ENCODE measurements at regions not wholly inside any gene's neighbourhood (a gene's known extent, or its start where the extent isn't known, plus 50 kb on each side); places are given as distances from the start of the nearest gene placed in this dataset.
"Not testable (repeated sequence)": the region's sequence is repeated elsewhere in the genome, so short reads cannot be mapped to it uniquely, and the experiment has no call there.

DNA sequence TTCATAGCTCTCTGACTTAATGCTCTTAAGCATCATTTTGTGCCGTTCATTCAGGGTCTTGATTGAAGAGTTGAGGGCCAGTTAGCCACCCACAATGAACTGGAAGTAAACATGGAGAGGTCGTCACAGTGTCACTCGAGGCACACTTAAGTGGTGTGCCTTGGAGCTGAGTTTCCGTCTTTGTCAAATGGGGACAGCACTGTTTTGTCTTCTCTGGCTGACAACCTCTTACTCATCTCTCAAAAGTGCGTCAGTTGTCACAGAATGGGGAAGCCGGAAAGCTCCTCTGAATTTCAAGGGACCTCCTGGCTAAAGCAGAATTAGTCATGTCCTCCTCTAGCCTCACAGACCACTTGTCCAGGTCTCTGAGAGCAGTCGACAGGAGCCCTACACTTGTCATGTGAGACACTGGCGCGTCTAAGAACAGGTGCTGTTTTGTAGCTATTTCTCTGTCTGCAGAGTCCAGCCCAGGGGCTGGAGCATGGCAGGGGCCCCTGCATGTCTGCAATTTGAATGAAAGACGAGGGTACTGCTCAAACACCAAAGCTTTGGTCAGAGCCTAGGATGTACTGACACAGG, 231.5 kb downstream of the NPIPA7 start:
- CTCF ChIA-PET, POLR2A ChIA-PET: not testable (repeated sequence)

DNA sequence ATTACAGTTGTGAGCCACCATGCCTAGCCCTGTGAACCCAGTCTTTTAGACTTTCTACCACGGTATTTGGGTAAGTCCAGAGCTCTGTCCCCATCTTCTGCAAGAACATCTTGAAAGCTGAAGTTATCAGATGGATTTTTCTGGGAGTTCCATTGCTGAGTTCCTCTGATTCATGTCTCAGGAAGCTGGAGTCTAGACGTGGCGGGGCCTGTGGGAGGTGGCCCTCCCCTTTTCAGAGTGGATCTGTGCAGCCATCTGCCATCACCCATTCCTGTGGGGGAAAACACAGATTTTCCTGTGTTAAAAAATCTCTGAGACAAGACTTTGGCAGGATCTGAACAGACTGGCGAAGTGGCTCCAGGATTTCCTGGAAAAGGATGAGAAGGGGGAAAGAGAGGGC, 234.3 kb downstream of the NPIPA7 start:
- POLR2A ChIA-PET: not testable (repeated sequence)

DNA sequence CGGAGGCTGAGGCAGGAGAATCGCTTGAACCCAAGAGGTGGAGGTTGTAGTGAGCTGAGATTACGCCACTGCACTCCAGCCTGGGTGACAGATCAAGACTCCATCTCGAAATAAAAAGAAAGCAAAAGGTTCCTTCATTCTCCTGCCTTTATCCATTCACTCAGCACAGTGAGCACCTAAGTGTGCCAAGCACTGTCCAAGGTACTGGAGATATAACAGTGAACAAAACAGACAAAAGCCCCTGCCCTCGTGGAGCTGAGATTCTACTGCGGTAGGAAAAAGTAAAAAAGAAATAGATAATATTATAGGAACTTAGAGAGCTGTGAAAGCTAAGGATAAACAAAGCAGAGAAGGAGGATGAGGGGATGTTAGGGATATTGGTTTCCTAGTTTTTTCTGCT, 235.5 kb downstream of the NPIPA7 start:
- CTCF ChIA-PET, POLR2A ChIA-PET: not testable (repeated sequence)

More for the DNA sequence above, 234.3 kb downstream of the NPIPA7 start:
- CTCF ChIA-PET: not testable (repeated sequence)

DNA sequence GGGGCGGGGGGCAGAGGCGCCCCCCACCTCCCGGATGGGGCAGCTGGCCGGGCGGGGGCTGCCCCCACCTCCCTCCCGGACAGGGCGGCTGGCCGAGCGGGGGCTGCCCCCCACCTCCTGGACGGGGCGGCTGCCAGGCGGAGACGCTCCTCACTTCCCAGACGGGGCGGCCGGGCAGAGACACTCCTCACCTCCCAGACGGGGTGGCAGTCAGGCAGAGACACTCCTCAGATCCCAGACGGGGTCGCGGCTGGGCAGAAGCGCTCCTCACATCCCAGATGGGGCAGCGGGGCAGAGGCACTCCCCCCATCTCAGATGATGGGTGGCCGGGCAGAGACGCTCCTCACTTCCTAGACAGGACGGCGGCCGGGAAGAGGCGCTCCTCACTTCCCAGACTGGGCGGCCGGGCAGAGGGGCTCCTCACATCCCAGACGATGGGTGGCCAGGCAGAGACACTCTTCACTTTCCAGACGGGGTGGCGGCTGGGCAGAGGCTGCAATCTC, 240.1 kb downstream of the NPIPA7 start:
- POLR2A ChIA-PET, CTCF ChIA-PET: not testable (repeated sequence)

DNA sequence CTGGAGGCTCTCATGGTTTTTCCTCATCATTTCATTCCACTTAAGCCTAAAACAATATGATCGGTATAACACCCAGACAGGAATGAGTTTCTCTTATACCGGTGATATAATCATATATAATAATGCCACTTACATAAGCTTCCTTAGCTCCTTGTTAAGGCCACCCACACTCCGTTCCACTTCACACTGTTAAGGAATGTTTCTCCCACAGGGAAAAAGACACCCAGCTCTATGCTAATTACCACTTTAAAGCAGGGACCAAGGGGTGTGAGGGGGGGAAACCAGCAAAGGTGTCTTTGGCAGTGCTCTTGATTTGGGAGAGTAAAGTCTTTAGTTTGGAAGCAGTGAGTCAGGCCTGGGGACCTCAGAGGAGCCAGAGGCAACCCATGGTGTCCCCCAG, 245.4 kb downstream of the NPIPA7 start:
- CTCF ChIA-PET, POLR2A ChIA-PET: not testable (repeated sequence)

DNA sequence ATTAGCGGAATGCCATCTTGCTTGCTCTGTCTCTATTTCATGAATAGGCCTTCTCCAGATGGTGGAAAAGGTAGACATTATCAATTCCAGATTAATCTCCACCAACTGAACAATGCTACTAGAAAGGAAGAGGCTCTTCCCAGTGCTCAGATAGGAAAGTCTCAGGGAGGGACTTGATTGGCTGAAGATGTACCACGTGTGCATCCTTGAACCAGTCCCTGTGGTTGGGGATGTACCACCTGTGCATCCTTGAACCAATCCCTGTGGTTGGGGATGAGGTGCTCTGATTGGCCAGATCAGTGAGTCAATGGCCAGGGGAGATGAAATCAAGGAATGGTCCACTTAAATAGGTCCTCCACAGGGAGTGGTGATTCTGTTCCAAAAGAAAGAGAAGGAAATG, 246.2 kb downstream of the NPIPA7 start:
- CTCF ChIA-PET: not testable (repeated sequence)

DNA sequence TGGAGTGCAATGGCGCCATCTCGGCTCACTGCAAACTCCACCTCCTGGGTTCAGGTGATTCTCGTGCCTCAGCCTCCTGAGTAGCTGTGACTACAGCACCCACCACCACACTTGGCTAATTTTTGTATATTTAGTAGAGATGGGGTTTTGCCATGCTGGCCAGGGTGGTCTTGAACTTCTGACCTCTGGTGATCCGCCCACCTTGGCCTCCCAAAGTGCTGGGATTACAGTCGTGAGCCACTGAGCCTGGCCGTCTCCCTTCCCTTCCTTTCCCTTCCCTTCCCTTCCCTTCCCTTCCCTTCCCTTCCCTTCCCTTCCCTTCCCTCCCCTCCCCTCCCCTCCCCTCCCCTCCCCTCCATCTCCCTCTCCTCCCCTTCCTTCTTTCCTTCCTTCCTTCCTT, 248.9 kb downstream of the NPIPA7 start:
- POLR2A ChIA-PET, CTCF ChIA-PET: not testable (repeated sequence)

More for the DNA sequence above, 246.2 kb downstream of the NPIPA7 start:
- POLR2A ChIA-PET: not testable (repeated sequence)

DNA sequence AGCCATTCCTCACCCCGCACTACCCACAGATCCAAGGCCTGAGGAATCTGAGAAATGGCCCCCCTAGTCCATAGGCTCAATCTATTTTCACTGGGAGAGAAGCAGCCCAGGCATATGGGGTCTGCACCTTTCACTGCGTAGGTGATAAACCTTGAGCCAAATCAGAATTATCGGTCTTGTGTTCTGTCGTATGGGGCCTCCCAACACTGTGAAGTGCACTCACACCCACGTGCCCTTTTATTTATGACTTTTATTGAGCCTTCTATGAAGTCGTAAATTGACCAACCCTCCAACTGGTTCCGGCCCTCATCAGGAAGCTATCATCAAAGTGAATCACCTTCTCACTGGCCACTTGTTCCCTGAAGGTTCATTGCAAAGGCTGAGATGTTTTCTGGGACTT, 259.3 kb downstream of the NPIPA7 start:
- POLR2A ChIA-PET, CTCF ChIA-PET: not testable (repeated sequence)

DNA sequence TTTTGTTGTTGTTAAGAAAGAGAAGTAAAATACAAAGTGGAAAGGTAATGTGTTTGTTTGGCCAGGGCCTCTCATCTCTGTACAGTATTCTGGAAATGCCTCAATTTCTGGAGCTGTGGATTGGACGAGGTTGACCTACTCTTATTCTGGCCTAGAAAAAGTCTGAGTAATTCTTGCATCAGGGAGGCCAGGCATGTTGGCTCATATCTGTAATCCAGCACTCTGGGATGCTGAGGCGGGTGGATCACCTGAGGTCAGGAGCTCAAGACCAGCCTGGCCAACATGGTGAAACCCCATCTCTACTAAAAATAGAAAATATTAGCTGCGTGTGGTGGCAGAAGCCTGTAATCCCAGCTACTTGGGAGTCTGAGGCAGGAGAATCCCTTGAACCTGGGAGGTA, 259.8 kb downstream of the NPIPA7 start:
- CTCF ChIA-PET, POLR2A ChIA-PET: not testable (repeated sequence)

DNA sequence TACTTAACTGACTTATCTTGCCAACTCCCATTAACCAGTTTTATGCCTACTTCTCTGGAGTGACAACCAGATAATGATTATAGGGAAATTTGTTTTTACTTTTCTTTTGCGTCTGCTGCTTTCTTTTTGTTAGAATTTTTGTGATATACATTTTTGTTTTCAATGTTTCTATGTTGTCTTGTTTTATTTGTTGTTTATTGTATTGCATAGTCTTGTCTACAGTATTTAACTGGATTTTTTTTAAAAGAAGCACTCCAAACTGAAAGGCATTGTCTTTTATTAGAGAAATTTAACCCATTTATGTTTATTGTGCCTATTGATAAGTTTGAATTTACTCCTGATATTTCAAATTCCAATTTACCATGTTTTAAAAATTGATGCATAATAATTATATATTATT, 264.9 kb downstream of the NPIPA7 start:
- POLR2A ChIA-PET, CTCF ChIA-PET: not testable (repeated sequence)

DNA sequence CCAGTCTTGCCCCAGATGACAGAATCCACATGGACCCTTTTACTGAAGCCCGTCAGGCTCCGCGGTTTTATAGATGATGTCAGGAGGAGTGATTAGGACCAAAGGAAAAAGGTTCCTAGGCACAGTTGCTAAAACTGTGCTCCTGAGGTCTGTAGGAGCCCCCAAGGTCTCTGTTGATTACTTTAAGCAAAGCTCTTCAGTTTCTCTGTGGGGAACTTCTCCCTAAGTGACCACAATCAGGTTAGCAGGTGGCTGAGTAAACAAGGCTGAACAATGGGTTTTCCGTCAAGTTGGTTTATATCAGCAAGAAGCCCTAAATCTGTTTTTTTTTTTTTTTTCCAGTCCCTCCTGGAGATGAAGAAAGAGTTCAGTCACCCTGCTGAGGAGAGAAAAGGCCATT, 269.1 kb downstream of the NPIPA7 start:
- POLR2A ChIA-PET, CTCF ChIA-PET: not testable (repeated sequence)

DNA sequence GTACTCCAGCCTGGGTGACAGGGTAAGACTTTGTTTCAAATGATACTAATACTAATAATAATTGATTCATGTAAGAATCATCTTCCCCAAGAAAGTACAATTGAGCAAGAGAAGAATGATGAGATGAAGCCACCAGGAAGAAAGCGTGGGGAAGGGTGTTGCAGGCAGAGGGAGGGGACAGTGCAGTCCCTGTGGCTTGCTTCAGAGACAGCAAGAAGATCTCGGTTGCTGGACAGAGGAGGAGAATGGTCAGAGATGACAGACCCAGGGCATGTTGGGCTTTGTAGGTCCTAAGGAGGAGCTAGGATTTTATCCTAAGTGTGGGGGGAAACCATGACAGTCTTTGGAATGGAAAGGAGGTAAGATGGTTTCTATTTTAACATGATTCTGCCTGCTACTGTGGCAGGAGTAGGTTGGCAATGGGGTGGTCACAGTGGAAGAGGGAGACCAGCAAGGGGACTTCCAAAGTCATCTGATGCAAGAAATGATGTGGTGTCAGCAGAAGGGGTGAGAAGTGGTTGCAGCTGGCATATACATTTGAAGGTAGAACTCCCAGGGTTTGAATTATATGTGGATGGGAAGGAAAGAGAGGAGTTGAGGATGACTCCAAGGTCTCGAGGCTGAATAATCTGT, 293.4 kb downstream of the NPIPA7 start:
- CTCF ChIA-PET, POLR2A ChIA-PET: not testable (repeated sequence)

DNA sequence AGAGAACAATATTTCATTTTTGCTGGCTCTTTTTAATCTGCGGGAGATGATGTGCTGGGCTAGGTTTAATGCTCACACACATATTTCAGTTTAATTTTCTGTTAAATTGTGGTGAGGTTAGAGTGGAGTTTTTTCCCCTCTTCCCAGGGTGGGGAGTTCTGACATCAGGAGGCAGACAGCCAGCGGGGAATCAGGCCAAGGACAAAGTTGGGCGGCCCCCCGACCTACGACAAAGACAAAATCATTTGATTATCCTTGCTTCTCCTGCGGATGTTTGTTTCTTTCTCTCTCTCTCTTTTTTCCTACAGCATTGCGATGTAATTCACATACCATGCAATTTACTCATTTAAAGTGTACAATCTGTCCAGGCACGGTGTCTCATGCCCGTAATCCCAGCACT, 295.9 kb downstream of the NPIPA7 start:
- CTCF ChIA-PET, POLR2A ChIA-PET: not testable (repeated sequence)

DNA sequence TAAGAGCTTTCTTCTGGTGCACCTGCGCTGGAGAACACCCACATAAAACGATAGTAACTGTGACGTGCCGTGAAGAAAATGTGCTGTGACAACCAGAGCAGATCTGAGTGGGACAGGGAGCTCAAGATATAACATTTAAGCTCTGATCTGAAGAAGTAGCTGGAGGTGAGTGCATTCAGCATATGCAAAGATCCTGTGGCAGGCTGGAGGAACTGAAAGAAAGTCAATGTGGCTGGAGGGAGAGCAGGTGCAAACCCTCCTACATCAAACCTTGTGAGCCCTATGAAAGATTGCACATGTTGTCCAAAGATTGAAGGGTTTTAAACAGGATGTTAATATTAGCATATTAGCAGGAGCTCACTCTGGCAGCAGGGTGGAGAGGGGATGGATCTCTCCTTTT, 342.9 kb downstream of the NPIPA7 start:
- CTCF ChIA-PET, POLR2A ChIA-PET: not testable (repeated sequence)

DNA sequence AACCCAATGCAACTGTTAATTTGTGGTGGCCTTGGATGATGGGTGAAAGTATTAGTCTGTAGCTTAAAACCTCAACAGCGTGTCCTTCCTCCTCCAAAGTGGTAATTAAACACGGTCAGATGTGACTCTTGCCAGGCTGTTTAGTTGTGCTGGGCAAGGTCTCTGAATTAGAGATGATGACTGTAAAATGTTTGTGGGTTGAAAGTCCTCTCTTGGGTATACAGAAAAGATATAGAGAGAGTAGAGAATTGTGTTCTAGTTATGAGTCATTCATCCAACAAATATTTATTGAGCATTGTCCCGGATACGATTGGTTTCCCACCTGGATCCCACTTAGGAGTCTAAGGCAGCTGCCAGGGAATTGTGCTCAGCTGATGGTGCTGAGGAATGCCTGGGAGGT, 343.7 kb downstream of the NPIPA7 start:
- POLR2A ChIA-PET, CTCF ChIA-PET: not testable (repeated sequence)

DNA sequence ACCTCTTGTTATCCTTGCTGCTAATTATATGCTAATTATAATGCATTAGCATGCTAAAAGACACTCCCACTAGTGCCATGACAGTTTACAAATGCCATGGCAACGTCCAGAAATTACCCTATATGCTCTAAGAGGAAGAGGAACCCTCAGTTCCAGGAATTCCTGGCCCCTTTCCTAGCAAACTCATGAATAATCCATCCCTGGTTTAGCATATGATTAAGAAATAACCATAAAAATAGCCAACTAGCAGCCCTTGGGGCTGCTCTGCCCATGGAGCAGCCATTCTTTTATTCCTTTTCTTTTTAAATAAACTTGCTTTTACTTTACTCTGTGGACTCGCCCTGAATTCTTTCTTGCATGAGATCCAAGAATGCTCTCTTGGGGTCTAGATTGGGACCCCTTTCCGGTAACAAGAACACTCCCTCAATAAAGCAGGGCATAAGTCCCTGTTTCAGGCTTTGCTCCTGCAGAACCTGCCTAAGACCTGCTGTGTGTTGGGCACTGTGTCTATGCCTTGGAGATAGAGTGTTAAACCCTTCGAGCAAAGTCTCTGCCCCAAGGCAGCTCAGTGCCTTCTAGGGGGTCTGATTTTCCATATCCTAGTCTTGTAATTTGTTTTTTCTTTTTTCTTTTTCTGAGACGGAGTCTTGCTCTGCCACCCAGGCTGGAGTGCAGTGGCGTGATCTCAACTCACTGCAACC, 345.0 kb downstream of the NPIPA7 start:
- POLR2A ChIA-PET, CTCF ChIA-PET: not testable (repeated sequence)

DNA sequence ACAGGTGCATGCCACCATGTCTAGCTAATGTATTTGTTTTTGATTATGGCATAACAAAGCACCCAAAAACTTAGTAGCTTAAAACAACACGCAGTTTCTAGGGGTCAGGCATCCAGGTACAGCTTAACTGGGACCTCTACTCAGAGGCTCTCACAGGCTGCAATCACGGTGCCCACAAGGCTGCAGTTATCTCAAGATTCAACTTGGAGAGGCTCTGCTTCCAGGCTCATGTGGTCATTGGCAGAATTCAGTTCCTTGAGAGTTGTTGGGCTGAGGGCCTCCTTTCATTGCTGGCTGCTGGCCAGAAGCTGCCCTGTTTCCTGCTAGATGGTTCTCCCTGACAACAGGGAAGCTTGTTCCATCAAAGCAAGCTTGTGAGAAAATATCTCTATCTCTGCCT, 348.1 kb downstream of the NPIPA7 start:
- POLR2A ChIA-PET, CTCF ChIA-PET: not testable (repeated sequence)

DNA sequence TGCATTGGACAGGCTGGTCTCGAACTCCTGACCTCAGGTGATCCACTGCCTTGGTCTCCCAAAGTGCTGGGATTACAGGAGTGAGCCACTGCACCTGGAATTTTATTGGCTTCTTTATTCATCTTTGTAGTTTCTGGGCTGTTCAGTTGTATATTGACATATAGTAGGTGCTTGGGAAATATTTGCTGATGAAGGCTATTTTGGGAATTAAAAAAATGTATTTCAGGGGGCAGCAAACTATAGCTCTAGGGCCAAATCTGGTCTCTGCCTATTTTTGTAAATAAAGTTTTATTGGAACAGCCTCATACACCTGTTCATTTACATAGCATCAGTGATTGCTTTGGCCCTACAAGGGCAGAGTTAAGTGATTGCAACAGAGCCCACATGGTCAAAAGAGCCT, 363.6 kb downstream of the NPIPA7 start:
- CTCF ChIA-PET: not testable (repeated sequence)

DNA sequence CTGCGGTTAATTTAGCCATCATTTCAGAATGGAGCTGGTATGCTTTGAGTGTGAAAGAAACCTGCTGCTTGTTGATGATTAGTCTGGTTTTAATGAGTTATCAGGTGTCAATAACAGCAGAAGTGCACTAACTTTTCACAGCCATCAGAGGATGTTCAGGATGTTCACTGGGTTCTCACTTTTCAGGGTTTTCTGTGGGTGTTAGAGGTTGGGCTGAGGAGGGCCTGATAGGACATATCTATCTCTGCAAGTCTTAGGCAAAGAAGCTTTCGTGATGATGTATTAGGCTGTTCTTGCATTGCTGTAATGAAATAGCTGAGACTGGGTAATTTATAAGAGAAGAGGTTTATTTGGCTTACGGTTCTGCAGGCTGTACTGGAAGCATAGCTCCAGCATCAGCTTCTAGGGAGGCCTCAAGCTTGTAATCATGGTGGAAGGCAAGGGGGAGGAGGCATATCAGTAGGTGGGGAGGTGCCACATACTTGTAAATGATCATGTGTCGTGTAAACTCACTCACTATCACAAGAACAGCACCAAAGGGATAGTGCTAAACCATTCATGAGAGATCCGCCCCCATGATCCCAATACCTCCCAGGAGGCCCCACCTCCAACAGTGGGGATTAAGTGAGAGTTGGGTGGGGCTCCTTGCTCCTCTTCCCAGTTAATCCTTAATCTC, 376.2 kb downstream of the NPIPA7 start:
- POLR2A ChIA-PET: not testable (repeated sequence)

More for the DNA sequence above, 363.6 kb downstream of the NPIPA7 start:
- POLR2A ChIA-PET: not testable (repeated sequence)

DNA sequence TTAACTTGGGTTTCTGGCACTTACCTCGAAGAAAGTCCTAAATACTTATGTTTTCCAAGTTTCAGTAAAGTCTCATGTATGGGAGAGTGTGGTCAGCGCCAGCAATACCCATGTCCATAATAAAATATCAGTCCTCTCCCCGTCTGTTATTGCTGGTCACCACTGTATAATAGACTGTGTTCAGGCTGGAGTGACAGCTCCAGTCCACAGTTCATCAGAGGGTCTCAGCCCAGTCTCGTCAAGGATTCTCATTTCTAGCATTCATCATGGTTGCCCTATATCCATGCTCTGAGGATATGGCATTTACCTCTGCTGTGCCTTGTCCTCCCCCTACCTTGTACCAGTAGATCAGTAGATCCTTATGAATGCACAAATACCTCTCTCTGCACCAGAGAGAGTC, 384.5 kb downstream of the NPIPA7 start:
- CTCF ChIA-PET: no interaction called here
- POLR2A ChIA-PET: no interaction called here

More for the DNA sequence above, 376.2 kb downstream of the NPIPA7 start:
- CTCF ChIA-PET: not testable (repeated sequence)

DNA sequence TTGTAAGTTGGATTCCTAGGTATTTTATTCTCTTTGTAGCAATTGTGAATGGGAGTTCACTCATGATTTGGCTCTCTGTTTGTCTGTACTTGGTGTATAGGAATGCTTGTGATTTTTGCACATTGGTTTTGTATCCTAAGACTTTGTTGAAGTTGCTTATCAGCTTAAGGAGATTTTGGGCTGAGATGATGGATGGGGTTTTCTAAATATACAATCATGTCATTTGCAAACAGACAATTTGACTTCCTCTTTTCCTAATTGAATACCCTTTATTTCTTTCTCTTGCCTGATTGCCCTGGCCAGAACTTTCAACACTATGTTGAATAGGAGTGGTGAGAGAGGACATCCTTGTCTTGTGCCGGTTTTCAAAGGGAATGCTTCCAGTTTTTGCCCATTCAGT, 391.8 kb downstream of the NPIPA7 start:
- POLR2A ChIA-PET, CTCF ChIA-PET: not testable (repeated sequence)
